GM18873 (cell line): ENCODE measurements at regions not wholly inside any gene's neighbourhood (a gene's known extent, or its start where the extent isn't known, plus 50 kb on each side); places are given as distances from the start of the nearest gene placed in this dataset.

Experiments
- ATAC-seq: cut with Tn5 transposase; IDR thresholded peaks from one replicate; pipeline ENCODE4 v1.9.1; 2021; ENCODE audit warnings: mild to moderate bottlenecking, moderate library complexity, moderate number of reproducible peaks; ENCODE audit not compliant: unreplicated experiment, low FRiP score

- ATAC-seq, result no peak
Observed at GRCh38 chr5:10081584-10081983, 168.1 kb downstream of the ATPSCKMT start.

DNA sequence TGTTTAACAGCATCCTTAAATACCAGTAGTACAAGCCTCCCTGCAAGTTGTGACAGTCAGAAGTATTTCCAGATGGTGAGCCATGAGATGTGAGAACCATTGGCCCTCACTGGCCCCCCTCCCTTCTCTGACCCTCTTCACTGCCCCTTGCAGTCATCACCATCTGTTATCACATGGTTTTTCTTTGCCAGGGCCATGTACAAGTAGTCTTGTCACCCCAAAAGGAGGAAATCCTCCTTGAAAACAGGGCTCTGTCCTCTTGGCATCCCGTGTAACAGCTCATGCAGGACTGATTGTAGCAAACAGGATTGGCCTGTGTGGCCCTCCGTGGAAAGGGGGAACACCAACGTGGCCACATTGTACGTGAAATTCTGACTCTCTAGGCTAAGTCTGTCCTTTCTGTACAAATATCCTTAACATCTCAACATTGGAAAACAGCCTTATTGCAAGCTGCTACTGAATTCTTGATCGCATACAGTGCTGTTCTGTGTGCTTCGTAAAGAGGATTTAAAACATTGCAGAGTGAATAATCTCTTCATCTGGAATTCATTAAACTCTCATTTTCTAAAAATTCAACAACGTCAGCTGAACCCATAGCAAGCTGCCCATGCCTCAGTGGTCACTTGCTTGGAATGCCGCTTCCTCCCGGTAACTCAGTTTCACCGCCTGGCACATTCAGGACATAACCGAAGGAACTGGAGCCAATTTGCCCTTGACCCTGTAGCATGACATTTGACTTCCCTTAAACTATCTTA lies 171.7 kb downstream of the ATPSCKMT start:
- no peak for ATAC-seq

- ATAC-seq, result no peak
Observed at GRCh38 chr5:10073441-10074104, 176.1 kb downstream of the ATPSCKMT start.

- ATAC-seq, result no peak
Observed at GRCh38 chr5:10069637-10070313, 179.9 kb downstream of the ATPSCKMT start.

- ATAC-seq, result no peak
Observed at GRCh38 chr5:10065428-10066000, 184.2 kb downstream of the ATPSCKMT start.

DNA sequence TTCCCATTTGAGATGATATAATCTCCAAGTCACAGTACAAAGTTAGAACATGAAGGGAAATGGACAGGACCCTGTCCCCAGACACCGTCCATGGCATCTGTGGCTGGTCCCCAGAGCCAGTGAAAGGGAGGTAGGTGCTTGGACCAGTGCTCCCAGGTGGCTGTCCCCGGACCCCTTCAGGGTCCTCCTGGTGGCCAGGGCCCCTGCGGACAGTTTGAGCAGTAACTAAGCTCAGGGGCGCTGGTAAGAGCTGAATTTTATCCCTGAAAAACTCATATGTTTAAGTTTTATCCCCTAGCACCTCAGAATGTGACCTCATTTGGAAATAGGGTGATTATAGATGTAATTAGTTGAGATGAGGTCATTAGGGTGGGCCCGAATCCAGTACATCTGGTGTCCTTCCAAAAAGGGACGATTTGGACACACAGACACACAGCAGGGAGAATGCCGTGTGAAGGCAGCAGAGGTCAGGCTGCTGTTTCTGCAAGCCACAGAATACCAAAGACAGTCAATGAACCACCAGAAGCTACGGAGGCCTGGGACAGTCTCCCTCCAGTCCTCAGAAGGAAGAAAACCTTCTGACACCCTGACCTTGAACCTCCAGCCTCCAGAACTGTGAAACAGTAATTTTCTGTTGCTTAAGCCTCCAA lies 185.0 kb downstream of the ATPSCKMT start:
- ATAC-seq, result no peak

GRCh38 chr5:10063997-10064396 lies 185.7 kb downstream of the ATPSCKMT start:
- ATAC-seq, result no peak

DNA sequence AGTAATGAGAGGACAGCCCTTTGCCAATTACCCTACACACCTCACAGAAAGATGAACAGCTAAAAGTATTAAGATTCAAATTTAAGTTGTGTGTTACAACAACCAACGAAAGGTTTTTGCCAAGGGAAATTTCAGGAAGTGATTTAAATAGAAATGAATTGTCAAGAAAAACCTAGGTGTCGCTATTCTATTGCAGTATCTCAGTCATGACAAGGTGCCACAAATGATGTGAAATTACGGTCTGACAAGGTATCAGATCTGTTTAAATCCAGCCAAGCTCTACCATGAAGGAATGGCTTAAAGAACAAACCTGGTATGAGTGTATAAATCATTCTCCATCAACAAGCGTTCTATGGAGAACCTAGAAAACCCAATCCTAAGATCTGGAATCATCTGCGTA lies 189.7 kb downstream of the ATPSCKMT start:
- ATAC-seq, result no peak

GRCh38 chr5:10059556-10059955 lies 190.1 kb downstream of the ATPSCKMT start:
- ATAC-seq, result no peak

- no peak for ATAC-seq
Observed at GRCh38 chr5:10057356-10057755, 192.3 kb downstream of the ATPSCKMT start.

GRCh38 chr5:10056228-10056760 lies 193.4 kb downstream of the ATPSCKMT start:
- ATAC-seq, result no peak

- no peak for ATAC-seq
Observed at GRCh38 chr5:10049858-10050455, 199.7 kb downstream of the ATPSCKMT start.

- no peak for ATAC-seq
Observed at GRCh38 chr5:10046676-10047075, 203.0 kb downstream of the ATPSCKMT start.

- ATAC-seq, result no peak
Observed at GRCh38 chr5:10045376-10045775, 204.3 kb downstream of the ATPSCKMT start.

- no peak for ATAC-seq
Observed at GRCh38 chr5:10036136-10036815, 213.4 kb downstream of the ATPSCKMT start.

- ATAC-seq, result no peak
Observed at GRCh38 chr5:10034001-10034400, 215.7 kb downstream of the ATPSCKMT start.

- no peak for ATAC-seq
Observed at GRCh38 chr5:10031817-10032216, 217.9 kb downstream of the ATPSCKMT start.

DNA sequence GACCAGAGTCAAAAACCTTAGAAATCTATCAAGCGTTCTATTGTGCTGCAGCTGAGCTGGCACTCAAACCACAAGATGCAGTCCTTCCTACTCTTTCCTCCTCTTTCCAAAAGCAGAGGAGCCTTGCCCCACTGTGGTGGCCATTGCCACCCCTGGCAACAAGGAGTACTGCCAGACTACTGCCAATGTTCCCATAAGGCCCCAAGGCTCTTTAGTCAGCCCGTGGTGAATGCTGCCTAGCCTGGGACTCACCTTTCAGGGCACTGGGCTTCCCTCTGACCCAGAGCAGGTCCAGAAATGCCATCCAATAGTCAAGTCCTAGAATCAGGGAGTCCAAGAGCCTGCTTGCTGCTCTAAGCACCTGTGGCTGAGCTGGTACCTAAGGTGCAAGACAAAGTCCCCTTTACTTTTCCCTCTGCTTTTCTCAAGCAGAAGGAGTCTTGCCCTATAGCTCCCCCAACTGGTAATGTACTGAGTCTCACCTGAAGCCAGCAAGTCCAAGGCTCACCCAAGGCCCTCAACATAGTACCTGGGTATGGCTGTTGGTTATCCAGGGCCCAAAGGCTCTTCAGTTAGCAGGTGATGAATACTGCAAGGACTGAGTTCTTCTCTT lies 219.4 kb downstream of the ATPSCKMT start:
- ATAC-seq, result no peak

DNA sequence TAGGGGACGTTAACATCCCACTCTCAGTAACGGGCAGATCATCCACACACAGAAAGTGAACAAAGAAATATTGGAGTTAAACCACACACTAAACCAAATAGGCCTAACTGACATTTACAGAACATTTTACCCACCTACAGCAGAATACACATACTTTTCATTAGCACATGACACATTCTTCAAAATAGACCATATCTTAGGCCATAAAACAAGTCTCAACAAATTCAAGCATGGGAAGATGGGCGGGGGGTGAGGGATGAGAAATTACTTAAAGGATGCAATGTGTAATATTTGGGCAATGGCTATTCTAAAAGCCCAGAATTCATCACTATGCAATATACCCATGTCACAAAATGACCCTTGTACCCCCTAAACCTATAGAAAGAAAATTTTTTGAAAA lies 226.2 kb downstream of the ATPSCKMT start:
- ATAC-seq, result no peak
